ENCODE measurements at regions not wholly inside any gene's neighbourhood (a gene's known extent, or its start where the extent isn't known, plus 50 kb on each side); places are given as distances from the start of the nearest gene placed in this dataset.

DNA sequence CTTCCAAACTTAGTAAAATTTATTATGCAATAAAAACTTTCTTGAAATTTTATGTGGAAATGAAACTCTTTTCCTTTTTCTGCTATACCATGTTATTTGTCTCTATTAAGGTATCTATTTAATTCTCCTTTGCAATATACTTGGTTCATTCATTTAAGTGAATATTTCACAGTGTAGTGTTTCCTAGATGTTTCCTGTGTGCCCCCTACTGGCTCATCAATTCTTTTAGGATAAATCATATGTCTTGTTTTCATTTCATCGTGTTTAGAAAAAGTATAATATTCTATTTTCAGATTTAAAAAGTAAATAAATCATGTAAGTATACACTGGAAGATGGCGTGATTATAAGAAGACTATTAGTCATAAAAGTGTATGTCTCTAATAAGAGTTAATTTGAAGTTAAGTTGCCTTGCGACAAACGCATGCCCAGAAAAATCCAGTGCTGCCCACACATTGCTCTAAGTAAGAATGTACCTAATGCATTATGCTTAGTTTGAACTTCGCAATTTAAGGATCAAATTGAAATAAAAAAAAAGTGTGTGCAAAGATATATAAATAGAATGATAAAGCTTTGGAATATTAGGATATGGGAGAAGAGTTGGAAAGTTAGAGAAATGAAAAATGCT, 525.4 kb downstream of the KCNJ3 start:
- ChIA-PET CTCF (no interaction called here), POLR2A (no interaction called here)
- H3K36me3 ChIP-seq (ENCODE audit: control insufficient read depth, insufficient read depth, low read length), result no peaks in the 10 kb centered on the region
- BruUV-seq (replicated peaks), result no TSS peak
- Mint-ChIP-seq H3K27me3 (ENCODE audit: insufficient read depth, unreplicated experiment) (no peaks in the 10 kb centered on the region), H3K36me3 (ENCODE audit: insufficient read depth, unreplicated experiment) (no peaks in the 10 kb centered on the region), H3K9me3 (ENCODE audit: unreplicated experiment) (no peaks in the 10 kb centered on the region), H3K4me1 (ENCODE audit: low read depth, unreplicated experiment) (no peaks in the 10 kb centered on the region), H3K4me3 (ENCODE audit: unreplicated experiment) (no peak overlapping the region), H3K27ac (ENCODE audit: unreplicated experiment) (no peak overlapping the region)
- no peaks in the 10 kb centered on the region for H3K27me3 ChIP-seq (replicated peaks; ENCODE audit: control insufficient read depth, insufficient read depth, low read length)
- no peaks in the 10 kb centered on the region for H3K4me1 ChIP-seq
- H3K9me3 ChIP-seq, result no peaks in the 10 kb centered on the region
- H3K4me3 ChIP-seq (ENCODE audit: low read depth, low read length), result no peak overlapping the region
- no peak for DNase-seq
- intact Hi-C loops (cut with micrococcal nuclease; ENCODE audit: unreplicated experiment), result loop anchor here (1.0 to 5.0 kb wide), 4 partner anchors 600 to 822 kb away; no protein-coding TSS in a partner anchor
- TF ChIP-seq, protein P1, sequence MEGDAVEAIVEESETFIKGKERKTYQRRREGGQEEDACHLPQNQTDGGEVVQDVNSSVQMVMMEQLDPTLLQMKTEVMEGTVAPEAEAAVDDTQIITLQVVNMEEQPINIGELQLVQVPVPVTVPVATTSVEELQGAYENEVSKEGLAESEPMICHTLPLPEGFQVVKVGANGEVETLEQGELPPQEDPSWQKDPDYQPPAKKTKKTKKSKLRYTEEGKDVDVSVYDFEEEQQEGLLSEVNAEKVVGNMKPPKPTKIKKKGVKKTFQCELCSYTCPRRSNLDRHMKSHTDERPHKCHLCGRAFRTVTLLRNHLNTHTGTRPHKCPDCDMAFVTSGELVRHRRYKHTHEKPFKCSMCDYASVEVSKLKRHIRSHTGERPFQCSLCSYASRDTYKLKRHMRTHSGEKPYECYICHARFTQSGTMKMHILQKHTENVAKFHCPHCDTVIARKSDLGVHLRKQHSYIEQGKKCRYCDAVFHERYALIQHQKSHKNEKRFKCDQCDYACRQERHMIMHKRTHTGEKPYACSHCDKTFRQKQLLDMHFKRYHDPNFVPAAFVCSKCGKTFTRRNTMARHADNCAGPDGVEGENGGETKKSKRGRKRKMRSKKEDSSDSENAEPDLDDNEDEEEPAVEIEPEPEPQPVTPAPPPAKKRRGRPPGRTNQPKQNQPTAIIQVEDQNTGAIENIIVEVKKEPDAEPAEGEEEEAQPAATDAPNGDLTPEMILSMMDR (IDR thresholded peaks at IDR 0.05; ENCODE audit: insufficient read depth in 1 of 2, low read depth in 1 of 2, low read length in 1 of 2, severe bottlenecking in 1 of 2, unreplicated experiment in 1 of 2), result peak; percentile 39 to 50

DNA sequence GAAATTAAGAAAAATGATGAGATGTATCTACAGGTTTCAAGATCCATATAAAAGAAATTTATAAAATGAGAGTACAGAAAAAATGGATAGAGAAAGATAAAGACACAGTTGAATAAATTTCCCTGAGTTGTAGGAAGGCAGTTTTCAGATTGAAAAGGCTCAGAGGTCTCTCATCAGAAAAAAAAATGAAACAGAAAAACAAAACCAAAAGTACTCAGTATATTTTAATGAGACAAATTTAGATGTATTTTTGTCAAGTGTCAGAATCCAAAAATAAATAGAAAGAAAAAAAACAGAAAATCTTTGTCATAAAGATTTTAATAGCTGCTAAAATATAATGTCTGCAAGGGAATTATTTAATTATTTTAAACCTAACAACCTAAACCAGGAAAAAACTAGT, 520.5 kb downstream of the KCNJ3 start:
- Mint-ChIP-seq H3K36me3 (ENCODE audit: insufficient read depth, unreplicated experiment) (no peaks in the 10 kb centered on the region), H3K27ac (ENCODE audit: unreplicated experiment) (no peak overlapping the region), H3K9me3 (ENCODE audit: unreplicated experiment) (no peaks in the 10 kb centered on the region), H3K4me1 (ENCODE audit: low read depth, unreplicated experiment) (no peaks in the 10 kb centered on the region), H3K4me3 (ENCODE audit: unreplicated experiment) (no peak overlapping the region), H3K27me3 (ENCODE audit: insufficient read depth, unreplicated experiment) (peaks cover 3% of the 10 kb centered on the region)
- ChIA-PET POLR2A (no interaction called here), CTCF (no interaction called here)
- Histone ChIP-seq H3K9me3 (no peaks in the 10 kb centered on the region), H3K27me3 (replicated peaks; ENCODE audit: control insufficient read depth, insufficient read depth, low read length) (no peaks in the 10 kb centered on the region), H3K4me3 (ENCODE audit: low read depth, low read length) (no peak overlapping the region), H3K4me1 (no peaks in the 10 kb centered on the region), H3K36me3 (ENCODE audit: control insufficient read depth, insufficient read depth, low read length) (no peaks in the 10 kb centered on the region)
- intact Hi-C loops (cut with micrococcal nuclease; ENCODE audit: unreplicated experiment), result no loop called here
- BruUV-seq (replicated peaks), result no TSS peak
- DNase-seq, result no peak
- TF ChIP-seq, protein P1 (IDR thresholded peaks at IDR 0.05; ENCODE audit: insufficient read depth in 1 of 2, low read depth in 1 of 2, low read length in 1 of 2, severe bottlenecking in 1 of 2, unreplicated experiment in 1 of 2), result no peak

DNA sequence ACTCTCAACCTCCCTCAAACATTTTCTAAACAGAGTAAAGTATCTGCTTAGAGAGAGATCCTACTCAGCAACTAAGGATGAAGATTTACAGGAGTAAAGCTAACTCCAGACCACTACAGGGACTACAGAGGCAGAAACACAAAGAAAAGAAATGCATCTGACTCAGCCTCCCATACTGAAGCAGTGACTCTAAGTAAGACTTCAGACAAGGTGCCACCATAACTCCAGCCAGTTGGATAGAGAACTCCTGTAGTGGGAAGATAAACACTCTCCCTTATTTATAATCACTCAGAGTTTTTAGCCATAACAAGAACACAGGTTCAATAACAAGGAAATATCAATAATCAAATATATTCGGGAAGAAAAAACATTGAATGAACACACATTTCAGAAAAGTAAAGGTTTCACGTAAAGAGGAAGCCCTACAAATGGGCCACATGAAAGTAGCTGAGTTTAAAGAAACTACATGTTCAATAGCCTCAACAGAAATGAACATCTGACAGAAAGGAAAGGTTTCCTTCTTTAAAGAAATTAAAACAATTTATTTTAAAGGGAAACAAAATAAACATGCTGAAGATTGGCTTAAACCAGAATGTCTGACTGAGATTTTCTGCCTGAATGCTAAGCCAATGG, 519.9 kb downstream of the KCNJ3 start:
- POLR2A ChIA-PET, result no interaction called here
- Histone ChIP-seq H3K9me3 (no peaks in the 10 kb centered on the region), H3K36me3 (ENCODE audit: control insufficient read depth, insufficient read depth, low read length) (no peaks in the 10 kb centered on the region), H3K27me3 (replicated peaks; ENCODE audit: control insufficient read depth, insufficient read depth, low read length) (no peaks in the 10 kb centered on the region), H3K4me3 (ENCODE audit: low read depth, low read length) (no peak overlapping the region), H3K4me1 (no peaks in the 10 kb centered on the region)
- intact Hi-C loops (cut with micrococcal nuclease; ENCODE audit: unreplicated experiment), result no loop called here
- TF ChIP-seq, protein P1 (IDR thresholded peaks at IDR 0.05; ENCODE audit: insufficient read depth in 1 of 2, low read depth in 1 of 2, low read length in 1 of 2, severe bottlenecking in 1 of 2, unreplicated experiment in 1 of 2), result no peak
- CTCF ChIA-PET, result no interaction called here
- no peak for DNase-seq
- Mint-ChIP-seq H3K27ac (ENCODE audit: unreplicated experiment) (no peak overlapping the region), H3K4me1 (ENCODE audit: low read depth, unreplicated experiment) (no peaks in the 10 kb centered on the region), H3K36me3 (ENCODE audit: insufficient read depth, unreplicated experiment) (no peaks in the 10 kb centered on the region), H3K9me3 (ENCODE audit: unreplicated experiment) (no peaks in the 10 kb centered on the region), H3K27me3 (ENCODE audit: insufficient read depth, unreplicated experiment) (peaks cover 3% of the 10 kb centered on the region), H3K4me3 (ENCODE audit: unreplicated experiment) (no peak overlapping the region)
- no TSS peak for BruUV-seq (replicated peaks)

All from Caco-2 (cell line).